ENCODE measurements at regions not wholly inside any gene's neighbourhood (a gene's known extent, or its start where the extent isn't known, plus 50 kb on each side); places are given as distances from the start of the nearest gene placed in this dataset.

DNA sequence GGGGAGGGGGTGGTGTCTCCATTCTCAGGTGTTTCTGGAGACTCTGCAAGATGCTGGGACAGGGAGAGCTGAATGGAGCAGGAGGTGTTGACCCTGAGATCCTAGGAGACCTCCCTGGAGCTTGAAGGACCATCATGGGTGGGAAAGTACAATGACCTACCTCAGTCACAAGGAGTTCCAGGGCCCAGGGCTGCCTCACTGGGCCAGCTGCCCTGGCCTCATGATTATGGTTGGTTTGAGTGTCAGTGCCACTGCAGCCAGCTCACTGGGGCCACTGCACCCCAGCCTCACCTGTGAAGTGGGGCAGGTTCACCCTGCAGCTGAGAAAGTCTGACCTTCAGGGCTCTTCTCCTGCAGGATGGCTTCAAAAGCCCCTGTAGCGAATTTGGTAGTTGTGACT lies 372.5 kb downstream of the IRX2 start:
- TF ChIP-seq CTCF (IDR thresholded peaks at IDR 0.05; ENCODE audit: low read depth, low read length), result no peak
- no peak for DNase-seq (ENCODE audit: extremely low read depth, low read depth)

DNA sequence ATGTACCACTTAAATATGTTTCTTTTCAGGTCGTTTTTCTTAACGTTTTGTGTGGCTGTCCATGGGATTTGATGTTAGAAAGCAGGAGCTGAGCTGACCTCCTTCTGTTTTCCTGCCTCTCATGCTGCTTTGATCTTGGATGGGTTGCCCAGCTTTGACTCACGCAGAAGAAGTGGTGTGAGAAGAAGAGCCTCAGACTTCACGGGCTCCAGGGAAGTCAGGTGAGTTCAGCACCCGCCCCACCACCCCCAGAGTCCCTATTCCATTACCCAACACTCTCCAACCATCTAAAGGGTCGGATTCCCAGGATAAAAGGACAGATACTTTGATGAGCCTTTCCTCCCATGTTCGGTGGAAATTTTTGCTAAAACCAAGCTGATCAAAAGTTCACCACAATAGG lies 373.4 kb downstream of the IRX2 start:
- TF ChIP-seq CTCF (IDR thresholded peaks at IDR 0.05; ENCODE audit: low read depth, low read length), result no peak
- no peak for DNase-seq (ENCODE audit: extremely low read depth, low read depth)

- DNase-seq (ENCODE audit: extremely low read depth, low read depth), result no peak
- no peak for TF ChIP-seq CTCF (IDR thresholded peaks at IDR 0.05; ENCODE audit: low read depth, low read length)
Measured at GRCh38 chr5:2376486-2376885, 375.0 kb downstream of the IRX2 start.

DNA sequence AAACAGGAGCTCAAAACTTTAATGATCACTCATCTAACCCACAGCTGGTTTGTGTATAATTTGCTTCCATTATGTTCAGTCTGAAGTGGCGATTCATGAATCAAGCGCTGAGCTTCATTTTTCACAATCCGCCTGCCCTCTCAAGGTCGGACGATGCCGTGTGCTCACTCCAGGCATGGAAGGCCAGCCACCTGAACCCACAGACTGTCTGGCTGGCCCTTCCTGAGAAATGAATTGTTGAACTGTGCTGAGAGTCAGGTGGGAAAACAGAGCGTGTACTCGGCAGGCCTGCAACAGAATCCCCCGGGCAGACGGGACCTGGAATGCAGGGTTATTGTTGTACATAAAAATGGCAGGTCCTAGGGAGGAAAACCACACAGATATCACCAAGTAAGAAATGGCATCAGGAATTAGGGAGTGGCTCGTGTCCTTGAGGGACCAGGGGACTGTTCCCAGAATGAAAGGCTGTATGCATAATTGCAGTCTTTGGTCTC lies 375.7 kb downstream of the IRX2 start:
- no peak for TF ChIP-seq CTCF (IDR thresholded peaks at IDR 0.05; ENCODE audit: low read depth, low read length)

GRCh38 chr5:2375291-2375690 lies 376.2 kb downstream of the IRX2 start:
- DNase-seq (ENCODE audit: extremely low read depth, low read depth), result no peak
- TF ChIP-seq CTCF (IDR thresholded peaks at IDR 0.05; ENCODE audit: low read depth, low read length), result no peak

More for the DNA sequence above, 375.7 kb downstream of the IRX2 start:
- DNase-seq (ENCODE audit: extremely low read depth, low read depth), result no peak

DNA sequence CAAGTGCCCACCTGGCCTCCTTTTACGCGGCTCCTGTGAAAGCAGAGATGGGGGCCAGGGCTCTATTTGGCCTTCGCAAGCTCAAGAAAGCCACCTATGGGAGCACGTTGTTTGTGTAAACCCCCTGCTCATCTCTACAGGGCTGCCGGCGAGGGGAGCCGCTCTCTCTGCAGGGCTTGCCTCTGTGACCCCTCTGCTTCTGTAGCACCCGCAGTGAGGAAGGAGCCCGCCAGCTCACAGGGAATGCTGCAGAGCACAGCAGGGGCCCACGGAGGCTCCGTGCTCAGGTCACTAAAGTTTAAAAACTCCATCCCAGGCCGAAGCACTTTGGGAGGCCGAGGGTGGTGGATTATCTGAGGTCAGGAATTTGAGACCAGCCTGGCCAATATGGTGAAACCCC lies 376.8 kb downstream of the IRX2 start:
- DNase-seq (ENCODE audit: extremely low read depth, low read depth), result no peak
- TF ChIP-seq CTCF (IDR thresholded peaks at IDR 0.05; ENCODE audit: low read depth, low read length), result no peak

DNA sequence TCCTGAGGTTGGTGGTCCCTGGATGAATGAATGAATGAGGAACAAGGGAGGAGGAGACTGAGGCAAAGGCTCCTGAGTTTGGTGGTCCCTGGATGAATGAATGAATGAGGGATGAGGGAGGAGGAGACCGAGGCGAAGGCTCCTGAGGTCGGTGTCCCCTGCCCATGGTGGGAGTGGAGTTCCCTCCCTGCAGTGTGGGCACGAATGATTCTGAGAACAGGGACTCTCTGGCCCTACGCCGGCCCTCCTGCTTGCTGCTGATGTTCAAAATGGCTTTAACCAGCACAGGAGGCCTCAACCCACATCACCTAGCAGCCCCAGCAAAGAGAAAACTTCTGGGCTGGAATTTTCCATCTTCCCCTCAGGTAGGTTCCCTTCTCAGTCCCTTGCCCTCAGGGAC lies 377.8 kb downstream of the IRX2 start:
- TF ChIP-seq CTCF (IDR thresholded peaks at IDR 0.05; ENCODE audit: low read depth, low read length), result no peak
- DNase-seq (ENCODE audit: extremely low read depth, low read depth), result no peak

Measured in AG09319 (cell line).